SK-N-SH treated with all-trans-retinoic acid at 6 μM for 48 hours (cell line): ENCODE measurements at regions not wholly inside any gene's neighbourhood (a gene's known extent, or its start where the extent isn't known, plus 50 kb on each side); places are given as distances from the start of the nearest gene placed in this dataset.

Source experiments
- ATAC-seq: fragments of 200-7000 bp; cut with Tn5 transposase; 3 replicates; pipeline ENCODE4 v1.9.1; 2020; ENCODE audit warnings: mild to moderate bottlenecking, moderate library complexity
- ARNTL ChIP-seq: fragments of 450-650 bp; formaldehyde crosslinking; IDR thresholded peaks from 2 replicates; pipeline ENCODE4 v1.5.0; 2020; ENCODE audit warnings: low read depth, mild to moderate bottlenecking, moderate library complexity, borderline replicate concordance
- BACH2 ChIP-seq: fragments of 250-450 bp; sonication (Bioruptor Pico); IDR thresholded peaks from 2 replicates; pipeline ENCODE4 v1.9.0; 2021; ENCODE audit warnings: mild to moderate bottlenecking, borderline replicate concordance
- CREB5 ChIP-seq: fragments of 250-450 bp; sonication (Bioruptor Pico); IDR thresholded peaks from 2 replicates; pipeline ENCODE4 v1.5.1; 2020; ENCODE audit warnings: low read depth, mild to moderate bottlenecking, moderate library complexity
- CSDC2 ChIP-seq: fragments of 250-450 bp; sonication (Bioruptor Pico); IDR thresholded peaks from 2 replicates; pipeline ENCODE4 v1.5.0; 2020; ENCODE audit warnings: mild to moderate bottlenecking, moderate library complexity
- CSRNP3 ChIP-seq: fragments of 250-450 bp; sonication (Bioruptor Pico); IDR thresholded peaks from 2 replicates; pipeline ENCODE4 v1.5.1; 2021; ENCODE audit warnings: mild to moderate bottlenecking, moderate library complexity
- ESRRG ChIP-seq: fragments of 250-450 bp; sonication (Bioruptor Pico); IDR thresholded peaks from 2 replicates; pipeline ENCODE4 v1.6.1; 2021; ENCODE audit warnings: mild to moderate bottlenecking
- GLIS3 ChIP-seq: fragments of 250-450 bp; sonication (Bioruptor Pico); IDR thresholded peaks from 2 replicates; pipeline ENCODE4 v1.5.0; 2020; ENCODE audit warnings: mild to moderate bottlenecking, moderate library complexity
- OSR1 ChIP-seq: fragments of 250-450 bp; sonication (Bioruptor Pico); IDR thresholded peaks from 2 replicates; pipeline ENCODE4 v1.8.0; 2022; ENCODE audit warnings: moderate library complexity, mild to moderate bottlenecking, inconsistent platforms
- PPARA ChIP-seq: fragments of 250-450 bp; sonication (Bioruptor Pico); IDR thresholded peaks from 2 replicates; pipeline ENCODE4 v1.5.0; 2020; ENCODE audit warnings: mild to moderate bottlenecking, borderline replicate concordance
- RARB ChIP-seq: fragments of 250-450 bp; sonication (Bioruptor Pico); IDR thresholded peaks from 2 replicates; pipeline ENCODE4 v1.8.0; 2021; ENCODE audit warnings: mild to moderate bottlenecking, moderate library complexity
- SNAI2 ChIP-seq: fragments of 250-450 bp; sonication (Bioruptor Pico); IDR thresholded peaks from 2 replicates; pipeline ENCODE4 v1.5.0; 2020; ENCODE audit warnings: mild to moderate bottlenecking, moderate library complexity
- TCF4 ChIP-seq: fragments of 250-450 bp; sonication (Bioruptor Pico); IDR thresholded peaks from 2 replicates; pipeline ENCODE4 v1.8.0; 2021; ENCODE audit warnings: mild to moderate bottlenecking, moderate library complexity, borderline replicate concordance
- TOX ChIP-seq: fragments of 250-450 bp; sonication (Bioruptor Pico); IDR thresholded peaks from 2 replicates; pipeline ENCODE4 v1.8.0; 2021; ENCODE audit warnings: mild to moderate bottlenecking, moderate library complexity, borderline replicate concordance
- ZC3H10 ChIP-seq: fragments of 250-450 bp; sonication (Bioruptor Pico); IDR thresholded peaks from 2 replicates; pipeline ENCODE4 v1.5.1; 2021; ENCODE audit warnings: mild to moderate bottlenecking, moderate library complexity
- ZFP3 ChIP-seq: fragments of 250-450 bp; sonication (Bioruptor Pico); IDR thresholded peaks from 2 replicates; pipeline ENCODE4 v1.5.0; 2020; ENCODE audit warnings: mild to moderate bottlenecking, moderate library complexity
- ZFP30 ChIP-seq: fragments of 450-650 bp; formaldehyde crosslinking; IDR thresholded peaks from 2 replicates; pipeline ENCODE4 v1.5.0; 2022; ENCODE audit warnings: mild to moderate bottlenecking, moderate library complexity
- ZNF565 ChIP-seq: fragments of 450-650 bp; formaldehyde crosslinking; conservative IDR thresholded peaks from 2 replicates; pipeline ENCODE4 v1.5.0; 2020; ENCODE audit warnings: low read depth, mild to moderate bottlenecking, moderate library complexity
- ZNF70 ChIP-seq: fragments of 450-650 bp; formaldehyde crosslinking; IDR thresholded peaks from 2 replicates; pipeline ENCODE4 v1.5.0; 2020; ENCODE audit warnings: mild to moderate bottlenecking, moderate library complexity
- ZNF8 ChIP-seq: fragments of 450-650 bp; formaldehyde crosslinking; IDR thresholded peaks from 2 replicates; pipeline ENCODE4 v1.5.0; 2020; ENCODE audit warnings: mild to moderate bottlenecking, moderate library complexity
- TF ChIP-seq, protein P1 (sequence below): fragments of 250-450 bp; sonication (Bioruptor Pico); IDR thresholded peaks from 2 replicates; pipeline ENCODE4 v1.8.0; 2020; ENCODE audit warnings: mild to moderate bottlenecking, moderate library complexity, borderline replicate concordance
- TF ChIP-seq, protein P2 (sequence below): fragments of 250-450 bp; sonication (Bioruptor Pico); IDR thresholded peaks from 2 replicates; pipeline ENCODE4 v1.5.0; 2020; ENCODE audit warnings: mild to moderate bottlenecking, moderate library complexity
- TF ChIP-seq, protein P3 (sequence below): fragments of 250-450 bp; sonication (Bioruptor Pico); IDR thresholded peaks from 2 replicates; pipeline ENCODE4 v1.8.0; 2021; ENCODE audit warnings: low read depth, mild to moderate bottlenecking, moderate library complexity, borderline replicate concordance

GRCh38 chr14:53851394-53852090, 105.1 kb downstream of the BMP4 start:
- TF ChIP-seq ZC3H10: no peak
- TF ChIP-seq, protein P1, sequence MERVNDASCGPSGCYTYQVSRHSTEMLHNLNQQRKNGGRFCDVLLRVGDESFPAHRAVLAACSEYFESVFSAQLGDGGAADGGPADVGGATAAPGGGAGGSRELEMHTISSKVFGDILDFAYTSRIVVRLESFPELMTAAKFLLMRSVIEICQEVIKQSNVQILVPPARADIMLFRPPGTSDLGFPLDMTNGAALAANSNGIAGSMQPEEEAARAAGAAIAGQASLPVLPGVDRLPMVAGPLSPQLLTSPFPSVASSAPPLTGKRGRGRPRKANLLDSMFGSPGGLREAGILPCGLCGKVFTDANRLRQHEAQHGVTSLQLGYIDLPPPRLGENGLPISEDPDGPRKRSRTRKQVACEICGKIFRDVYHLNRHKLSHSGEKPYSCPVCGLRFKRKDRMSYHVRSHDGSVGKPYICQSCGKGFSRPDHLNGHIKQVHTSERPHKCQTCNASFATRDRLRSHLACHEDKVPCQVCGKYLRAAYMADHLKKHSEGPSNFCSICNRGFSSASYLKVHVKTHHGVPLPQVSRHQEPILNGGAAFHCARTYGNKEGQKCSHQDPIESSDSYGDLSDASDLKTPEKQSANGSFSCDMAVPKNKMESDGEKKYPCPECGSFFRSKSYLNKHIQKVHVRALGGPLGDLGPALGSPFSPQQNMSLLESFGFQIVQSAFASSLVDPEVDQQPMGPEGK (CRISPR knock-in tag): no peak
- TF ChIP-seq ZFP30 (CRISPR knock-in tag): no peak
- no peak for TF ChIP-seq ZNF8 (CRISPR knock-in tag)
- no peak for TF ChIP-seq SNAI2 (CRISPR knock-in tag)
- TF ChIP-seq TOX (CRISPR knock-in tag): no peak
- no peak for TF ChIP-seq TCF4
- no peak for TF ChIP-seq BACH2 (CRISPR knock-in tag)
- no peak for TF ChIP-seq GLIS3
- no peak for ATAC-seq

GRCh38 chr14:53850714-53851296, 105.8 kb downstream of the BMP4 start:
- ATAC-seq: no peak
- TF ChIP-seq ESRRG (no peak), ZNF70 (CRISPR knock-in tag) (no peak), CREB5 (CRISPR knock-in tag) (no peak), RARB (CRISPR knock-in tag) (no peak), ZFP3 (CRISPR knock-in tag) (no peak), ZFP30 (CRISPR knock-in tag) (no peak), GLIS3 (no peak), SNAI2 (CRISPR knock-in tag) (no peak), BACH2 (CRISPR knock-in tag) (no peak), TCF4 (no peak), CSRNP3 (CRISPR knock-in tag) (no peak), ZNF8 (CRISPR knock-in tag) (no peak), PPARA (CRISPR knock-in tag) (no peak), ZNF565 (no peak), OSR1 (CRISPR knock-in tag) (no peak), CSDC2 (CRISPR knock-in tag) (no peak), ZC3H10 (no peak)
- TF ChIP-seq, protein P2, sequence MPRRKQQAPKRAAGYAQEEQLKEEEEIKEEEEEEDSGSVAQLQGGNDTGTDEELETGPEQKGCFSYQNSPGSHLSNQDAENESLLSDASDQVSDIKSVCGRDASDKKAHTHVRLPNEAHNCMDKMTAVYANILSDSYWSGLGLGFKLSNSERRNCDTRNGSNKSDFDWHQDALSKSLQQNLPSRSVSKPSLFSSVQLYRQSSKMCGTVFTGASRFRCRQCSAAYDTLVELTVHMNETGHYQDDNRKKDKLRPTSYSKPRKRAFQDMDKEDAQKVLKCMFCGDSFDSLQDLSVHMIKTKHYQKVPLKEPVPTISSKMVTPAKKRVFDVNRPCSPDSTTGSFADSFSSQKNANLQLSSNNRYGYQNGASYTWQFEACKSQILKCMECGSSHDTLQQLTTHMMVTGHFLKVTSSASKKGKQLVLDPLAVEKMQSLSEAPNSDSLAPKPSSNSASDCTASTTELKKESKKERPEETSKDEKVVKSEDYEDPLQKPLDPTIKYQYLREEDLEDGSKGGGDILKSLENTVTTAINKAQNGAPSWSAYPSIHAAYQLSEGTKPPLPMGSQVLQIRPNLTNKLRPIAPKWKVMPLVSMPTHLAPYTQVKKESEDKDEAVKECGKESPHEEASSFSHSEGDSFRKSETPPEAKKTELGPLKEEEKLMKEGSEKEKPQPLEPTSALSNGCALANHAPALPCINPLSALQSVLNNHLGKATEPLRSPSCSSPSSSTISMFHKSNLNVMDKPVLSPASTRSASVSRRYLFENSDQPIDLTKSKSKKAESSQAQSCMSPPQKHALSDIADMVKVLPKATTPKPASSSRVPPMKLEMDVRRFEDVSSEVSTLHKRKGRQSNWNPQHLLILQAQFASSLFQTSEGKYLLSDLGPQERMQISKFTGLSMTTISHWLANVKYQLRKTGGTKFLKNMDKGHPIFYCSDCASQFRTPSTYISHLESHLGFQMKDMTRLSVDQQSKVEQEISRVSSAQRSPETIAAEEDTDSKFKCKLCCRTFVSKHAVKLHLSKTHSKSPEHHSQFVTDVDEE (CRISPR knock-in tag): no peak
- TF ChIP-seq, protein P3, sequence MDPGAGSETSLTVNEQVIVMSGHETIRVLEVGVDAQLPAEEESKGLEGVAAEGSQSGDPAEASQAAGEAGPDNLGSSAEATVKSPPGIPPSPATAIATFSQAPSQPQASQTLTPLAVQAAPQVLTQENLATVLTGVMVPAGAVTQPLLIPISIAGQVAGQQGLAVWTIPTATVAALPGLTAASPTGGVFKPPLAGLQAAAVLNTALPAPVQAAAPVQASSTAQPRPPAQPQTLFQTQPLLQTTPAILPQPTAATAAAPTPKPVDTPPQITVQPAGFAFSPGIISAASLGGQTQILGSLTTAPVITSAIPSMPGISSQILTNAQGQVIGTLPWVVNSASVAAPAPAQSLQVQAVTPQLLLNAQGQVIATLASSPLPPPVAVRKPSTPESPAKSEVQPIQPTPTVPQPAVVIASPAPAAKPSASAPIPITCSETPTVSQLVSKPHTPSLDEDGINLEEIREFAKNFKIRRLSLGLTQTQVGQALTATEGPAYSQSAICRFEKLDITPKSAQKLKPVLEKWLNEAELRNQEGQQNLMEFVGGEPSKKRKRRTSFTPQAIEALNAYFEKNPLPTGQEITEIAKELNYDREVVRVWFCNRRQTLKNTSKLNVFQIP: no peak

- TF ChIP-seq ZNF565 (no peak), ZFP30 (CRISPR knock-in tag) (no peak), ARNTL (CRISPR knock-in tag) (no peak), TOX (CRISPR knock-in tag) (no peak), BACH2 (CRISPR knock-in tag) (no peak)
- no peak for ATAC-seq
These were observed 107.1 kb downstream of the BMP4 start for GRCh38 chr14:53849549-53849948.
